NCI-H345 treated with DMSO at 0.1 percent for 48 hours (cell line): ENCODE measurements at regions not wholly inside any gene's neighbourhood (a gene's known extent, or its start where the extent isn't known, plus 50 kb on each side); places are given as distances from the start of the nearest gene placed in this dataset.
"Not testable (repeated sequence)": the region's sequence is repeated elsewhere in the genome, so short reads cannot be mapped to it uniquely, and the experiment has no call there.

Experiments used
- DNase-seq: peaks from one replicate; lab custom pipeline; 2025; ENCODE audit not compliant: unreplicated experiment; lab: John Stamatoyannopoulos, UW

- DNase-seq = not testable (repeated sequence)
These were observed 186.4 kb downstream of the LAT start for GRCh38 chr16:29171296-29171695.

- DNase-seq = not testable (repeated sequence)
These were observed 185.7 kb downstream of the LAT start for GRCh38 chr16:29170393-29171119.

GRCh38 chr16:29169295-29169994 is 184.6 kb downstream of the LAT start:
- not testable (repeated sequence) for DNase-seq

- DNase-seq = not testable (repeated sequence)
These were observed 183.8 kb downstream of the LAT start for GRCh38 chr16:29168515-29169259.

GRCh38 chr16:29164442-29165089 is 179.7 kb downstream of the LAT start:
- DNase-seq = not testable (repeated sequence)

GRCh38 chr16:29160171-29160570 is 175.3 kb downstream of the LAT start:
- not testable (repeated sequence) for DNase-seq

- DNase-seq = not testable (repeated sequence)
These were observed 174.8 kb downstream of the LAT start for GRCh38 chr16:29159603-29160002.

- no peak for DNase-seq
These were observed 173.9 kb downstream of the LAT start for GRCh38 chr16:29158785-29159184.

GRCh38 chr16:29158031-29158784 is 173.4 kb downstream of the LAT start:
- not testable (repeated sequence) for DNase-seq

- not testable (repeated sequence) for DNase-seq
These were observed 172.4 kb downstream of the LAT start for GRCh38 chr16:29157051-29157923.

GRCh38 chr16:29156511-29156910 is 171.7 kb downstream of the LAT start:
- no peak for DNase-seq

- DNase-seq = not testable (repeated sequence)
These were observed 171.0 kb downstream of the LAT start for GRCh38 chr16:29155866-29156200.

GRCh38 chr16:29155131-29155865 is 170.4 kb downstream of the LAT start:
- DNase-seq = not testable (repeated sequence)

- DNase-seq = no peak
These were observed 169.8 kb downstream of the LAT start for GRCh38 chr16:29154676-29155121.

- DNase-seq = no peak
These were observed 169.2 kb downstream of the LAT start for GRCh38 chr16:29154088-29154487.

GRCh38 chr16:29153307-29153706 is 168.5 kb downstream of the LAT start:
- DNase-seq = not testable (repeated sequence)

GRCh38 chr16:29152544-29153031 is 167.7 kb downstream of the LAT start:
- DNase-seq = not testable (repeated sequence)

GRCh38 chr16:29151317-29151716 is 166.5 kb downstream of the LAT start:
- no peak for DNase-seq

GRCh38 chr16:29149912-29150311 is 165.1 kb downstream of the LAT start:
- not testable (repeated sequence) for DNase-seq
